ENCODE measurements at regions not wholly inside any gene's neighbourhood (a gene's known extent, or its start where the extent isn't known, plus 50 kb on each side); places are given as distances from the start of the nearest gene placed in this dataset.

- no peak overlapping the region for H3K4me2 ChIP-seq (ENCODE audit: insufficient read depth, low read length)
- H3K36me3 ChIP-seq (ENCODE audit: control insufficient read depth in 2 of 2, extremely low read depth in 1 of 2, insufficient read depth in 2 of 2, low read length in 2 of 2): no peaks in the 10 kb centered on the region
- no peaks in the 10 kb centered on the region for H3K4me1 ChIP-seq (ENCODE audit: control insufficient read depth, extremely low read depth, insufficient read depth, low read length)
- H3K4me3 ChIP-seq (replicated peaks in 1 of 3; ENCODE audit: insufficient read depth in 1 of 3, low read depth in 1 of 3, low read length in 3 of 3): no peak overlapping the region
- intact Hi-C loops (cut with micrococcal nuclease): loop anchor here (5.0 kb wide), 1 partner anchor 268 kb away; no protein-coding TSS in a partner anchor
- TF ChIP-seq FOS (IDR thresholded peaks at IDR 0.05; ENCODE audit: borderline replicate concordance, insufficient read depth, low read length) (no peak), POLR2AphosphoS5 (IDR thresholded peaks at IDR 0.05; ENCODE audit: insufficient read depth, low read depth, low read length) (no peak), EZH2 (IDR thresholded peaks at IDR 0.05; ENCODE audit: borderline replicate concordance, low read depth, low read length, severe bottlenecking) (no peak), GATA2 (IDR thresholded peaks at IDR 0.05; ENCODE audit: insufficient read depth, insufficient read length, low read depth, low read length) (no peak), JUN (IDR thresholded peaks at IDR 0.05; ENCODE audit: borderline replicate concordance, insufficient read depth, insufficient read length, low read depth) (no peak), POLR2A (IDR thresholded peaks at IDR 0.05; ENCODE audit: low read depth, low read length) (no peak), MYC (IDR thresholded peaks at IDR 0.05; ENCODE audit: low read depth, low read length) (no peak)
- TF ChIP-seq, protein P1, sequence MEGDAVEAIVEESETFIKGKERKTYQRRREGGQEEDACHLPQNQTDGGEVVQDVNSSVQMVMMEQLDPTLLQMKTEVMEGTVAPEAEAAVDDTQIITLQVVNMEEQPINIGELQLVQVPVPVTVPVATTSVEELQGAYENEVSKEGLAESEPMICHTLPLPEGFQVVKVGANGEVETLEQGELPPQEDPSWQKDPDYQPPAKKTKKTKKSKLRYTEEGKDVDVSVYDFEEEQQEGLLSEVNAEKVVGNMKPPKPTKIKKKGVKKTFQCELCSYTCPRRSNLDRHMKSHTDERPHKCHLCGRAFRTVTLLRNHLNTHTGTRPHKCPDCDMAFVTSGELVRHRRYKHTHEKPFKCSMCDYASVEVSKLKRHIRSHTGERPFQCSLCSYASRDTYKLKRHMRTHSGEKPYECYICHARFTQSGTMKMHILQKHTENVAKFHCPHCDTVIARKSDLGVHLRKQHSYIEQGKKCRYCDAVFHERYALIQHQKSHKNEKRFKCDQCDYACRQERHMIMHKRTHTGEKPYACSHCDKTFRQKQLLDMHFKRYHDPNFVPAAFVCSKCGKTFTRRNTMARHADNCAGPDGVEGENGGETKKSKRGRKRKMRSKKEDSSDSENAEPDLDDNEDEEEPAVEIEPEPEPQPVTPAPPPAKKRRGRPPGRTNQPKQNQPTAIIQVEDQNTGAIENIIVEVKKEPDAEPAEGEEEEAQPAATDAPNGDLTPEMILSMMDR (IDR thresholded peaks at IDR 0.05; ENCODE audit: extremely low read depth in 1 of 2, insufficient read depth in 1 of 2, low read depth in 1 of 2, low read length in 2 of 2): no peak
- TF ChIP-seq, protein P2, sequence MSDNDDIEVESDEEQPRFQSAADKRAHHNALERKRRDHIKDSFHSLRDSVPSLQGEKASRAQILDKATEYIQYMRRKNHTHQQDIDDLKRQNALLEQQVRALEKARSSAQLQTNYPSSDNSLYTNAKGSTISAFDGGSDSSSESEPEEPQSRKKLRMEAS (IDR thresholded peaks at IDR 0.05; ENCODE audit: insufficient read depth, insufficient read length): no peak
- H2AFZ ChIP-seq (ENCODE audit: low read depth, low read length): no peak overlapping the region
- H3K9me3 ChIP-seq (replicated peaks; ENCODE audit: control insufficient read depth, insufficient read depth, low read length): no peaks in the 10 kb centered on the region
- H3K9ac ChIP-seq (replicated peaks; ENCODE audit: extremely low read depth, insufficient read depth, low read length): no peak overlapping the region
- FAIRE-seq (no peak), DNase-seq (ENCODE audit: low read depth, low spot score) (no peak)
- no TSS peak for BruUV-seq (replicated peaks)
- H3K9me1 ChIP-seq (replicated peaks; ENCODE audit: control insufficient read depth, extremely low read depth, insufficient read depth, low read length): no peaks in the 10 kb centered on the region
- H3K27ac ChIP-seq (ENCODE audit: insufficient read depth, low read depth, low read length): no peak overlapping the region
- POLR2A ChIA-PET: no interaction called here
- dilution Hi-C loops (cut with MboI; ENCODE audit: extremely low pct_ligation_motif_present, low sequenced_read_pairs): no loop called here
- H4K20me1 ChIP-seq (replicated peaks; ENCODE audit: control insufficient read depth, extremely low read depth, insufficient read depth, low read length): no peaks in the 10 kb centered on the region
- no peaks in the 10 kb centered on the region for H3K27me3 ChIP-seq (ENCODE audit: control insufficient read depth in 2 of 2, insufficient read depth in 2 of 2, low read length in 2 of 2)
- H3K79me2 ChIP-seq (ENCODE audit: control insufficient read depth, insufficient read depth, low read length): no peaks in the 10 kb centered on the region
- CTCF ChIA-PET: interaction anchor here (1.0 to 1.7 kb wide), 4 partner anchors 10 to 400 kb away, joined by 3 to 5 read pairs (median 3); no protein-coding TSS in a partner anchor
Measured at GRCh38 chr2:18119883-18120282, 241.4 kb downstream of the KCNS3 start.

Data from endothelial cell of umbilical vein (primary cell).